GM23248 (cell line): ENCODE measurements at regions not wholly inside any gene's neighbourhood (a gene's known extent, or its start where the extent isn't known, plus 50 kb on each side); places are given as distances from the start of the nearest gene placed in this dataset.

Experiments used
- DNase-seq: peaks from one replicate; pipeline ENCODE4 v3.0.0-alpha.2; 2015
- H2AFZ ChIP-seq: fragments of 200-600 bp; sonication (generic); 2 replicates; pipeline ENCODE4 v1.6.1; 2016; ENCODE audit warnings: antibody characterized with exemption
- H3F3A ChIP-seq: fragments of 200-600 bp; sonication (generic); 2 replicates; pipeline ENCODE4 v1.6.1; 2016; ENCODE audit warnings: mild to moderate bottlenecking, antibody characterized with exemption, mixed run types; ENCODE audit not compliant: insufficient read depth
- H3K27ac ChIP-seq: fragments of 200-600 bp; sonication (generic); 2 replicates; pipeline ENCODE4 v1.5.1; 2016; ENCODE audit warnings: mild to moderate bottlenecking
- H3K27me3 ChIP-seq: fragments of 200-600 bp; sonication (generic); replicated peaks from 2 replicates; pipeline ENCODE4 v1.6.1; 2016; ENCODE audit warnings: mild to moderate bottlenecking; ENCODE audit not compliant: insufficient read depth
- H3K36me3 ChIP-seq: fragments of 200-600 bp; sonication (generic); 2 replicates; pipeline ENCODE4 v1.6.1; 2016; ENCODE audit warnings: low read depth, mild to moderate bottlenecking
- H3K4me1 ChIP-seq: fragments of 200-600 bp; sonication (generic); 2 replicates; pipeline ENCODE4 v1.6.1; 2016; ENCODE audit warnings: mild to moderate bottlenecking; ENCODE audit not compliant: insufficient read depth
- H3K4me2 ChIP-seq: fragments of 200-600 bp; sonication (generic); one replicate; pipeline ENCODE4 v1.6.1; 2016; ENCODE audit warnings: mild to moderate bottlenecking; ENCODE audit not compliant: unreplicated experiment
- H3K4me3 ChIP-seq: fragments of 200-600 bp; sonication (generic); 2 replicates; pipeline ENCODE4 v1.5.1; 2016; ENCODE audit warnings: mild to moderate bottlenecking
- H3K79me2 ChIP-seq: fragments of 200-600 bp; sonication (generic); 2 replicates; pipeline ENCODE4 v1.6.1; 2016; ENCODE audit warnings: mild to moderate bottlenecking; ENCODE audit not compliant: insufficient read depth
- H3K9ac ChIP-seq: fragments of 200-600 bp; sonication (generic); 2 replicates; pipeline ENCODE4 v1.6.1; 2016; ENCODE audit warnings: mild to moderate bottlenecking
- H3K9me2 ChIP-seq: fragments of 200-600 bp; sonication (generic); 2 replicates; pipeline ENCODE4 v1.6.1; 2016; ENCODE audit warnings: mixed run types, mild to moderate bottlenecking, moderate library complexity; ENCODE audit not compliant: insufficient read depth
- H3K9me3 ChIP-seq: fragments of 200-600 bp; sonication (generic); one replicate; pipeline ENCODE4 v1.6.1; 2017; ENCODE audit warnings: low read depth
- H4K20me1 ChIP-seq: fragments of 200-600 bp; sonication (generic); 2 replicates; pipeline ENCODE4 v1.6.0; 2016; ENCODE audit not compliant: insufficient read depth
- EZH2 ChIP-seq: fragments of 200-600 bp; sonication (generic); IDR thresholded peaks from 2 replicates; pipeline ENCODE4 v1.6.1; 2018; ENCODE audit warnings: antibody characterized with exemption, mild to moderate bottlenecking; ENCODE audit not compliant: insufficient read depth, poor library complexity, severe bottlenecking
- EZH2phosphoT487 ChIP-seq: fragments of 200-600 bp; sonication (generic); IDR thresholded peaks from 2 replicates; pipeline ENCODE4 v1.6.1; 2018; ENCODE audit warnings: antibody characterized with exemption, moderate library complexity, mild to moderate bottlenecking, low read depth; ENCODE audit not compliant: insufficient read depth
- WGBS, 2 experiments: methylation state at CpG; one replicate each; pipeline ENCODE4 v1.1.6; 2015 to 2017; ENCODE audit warnings: low lambda C conversion rate in 2 of 2, low coverage in 1 of 2; ENCODE audit errors: missing lambda C conversion rate in 2 of 2; 5-methylcytosine and 5-hydroxymethylcytosine counted together
- in situ Hi-C: fragments of 300-500 bp; cut with MboI; formaldehyde crosslinking; loops from 2 replicates; pipeline ENCODE4 v1.15.0; 2020

DNA sequence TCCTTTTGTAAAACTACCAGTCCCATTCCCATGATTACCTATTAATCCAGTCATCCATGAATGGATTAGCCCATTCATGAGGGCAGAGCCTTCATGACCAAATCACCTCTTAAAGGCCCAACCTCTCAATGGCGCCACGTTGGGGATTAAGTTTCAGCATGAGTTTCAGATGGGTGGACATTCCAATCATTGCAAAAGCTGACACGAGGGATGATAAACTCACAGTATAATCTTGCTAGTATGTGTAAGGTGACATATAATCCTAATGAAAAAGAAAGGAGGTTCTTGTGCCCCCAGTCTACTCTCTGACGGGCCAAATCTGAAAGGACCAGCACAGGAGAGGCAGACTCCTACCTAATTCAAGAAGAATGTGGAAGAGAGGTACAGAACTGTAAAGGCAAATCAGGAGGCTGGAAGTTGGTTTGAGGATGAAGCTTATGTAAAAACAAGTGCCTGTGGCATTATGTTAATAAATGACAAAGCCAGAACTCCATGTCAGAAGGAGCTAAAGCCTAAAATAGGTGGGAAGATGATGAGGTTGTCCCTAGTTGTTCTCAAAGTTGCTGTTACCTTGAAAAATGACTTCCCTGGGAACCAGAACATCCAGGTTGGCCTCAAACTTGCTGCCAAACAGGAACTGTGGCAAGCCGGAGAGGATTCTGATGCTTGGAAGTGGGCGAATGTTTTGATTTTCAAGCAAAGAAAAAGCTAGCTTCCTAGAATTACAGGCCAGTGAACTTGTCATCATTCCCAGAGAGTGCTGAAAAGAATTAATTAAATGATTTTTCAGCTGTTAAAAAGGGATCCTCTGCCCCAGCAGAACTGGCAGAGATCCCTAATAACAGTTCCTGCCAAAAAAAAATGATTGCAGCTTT, 106.5 kb upstream of the TIAM2 start:
- no peak overlapping the region for H3K4me3 ChIP-seq
- H2AFZ ChIP-seq, result no peak overlapping the region
- in situ Hi-C loops, result no loop called here
- 70 to 74% methylated on average over 6 of the region's 6 CpGs for WGBS, 2 experiments
- H3K9me3 ChIP-seq, result no peaks in the 10 kb centered on the region
- H3K9ac ChIP-seq, result no peak overlapping the region
- H3K4me1 ChIP-seq, result peaks cover 8% of the 10 kb centered on the region
- H3K9me2 ChIP-seq, result no peaks in the 10 kb centered on the region
- H3K79me2 ChIP-seq, result no peaks in the 10 kb centered on the region
- H4K20me1 ChIP-seq, result no peaks in the 10 kb centered on the region
- H3K36me3 ChIP-seq, result no peaks in the 10 kb centered on the region
- TF ChIP-seq EZH2phosphoT487 (no peak), EZH2 (no peak)
- H3K27me3 ChIP-seq, result no peaks in the 10 kb centered on the region
- no peak for DNase-seq
- no peaks in the 10 kb centered on the region for H3F3A ChIP-seq
- no peak overlapping the region for H3K27ac ChIP-seq
- no peak overlapping the region for H3K4me2 ChIP-seq

DNA sequence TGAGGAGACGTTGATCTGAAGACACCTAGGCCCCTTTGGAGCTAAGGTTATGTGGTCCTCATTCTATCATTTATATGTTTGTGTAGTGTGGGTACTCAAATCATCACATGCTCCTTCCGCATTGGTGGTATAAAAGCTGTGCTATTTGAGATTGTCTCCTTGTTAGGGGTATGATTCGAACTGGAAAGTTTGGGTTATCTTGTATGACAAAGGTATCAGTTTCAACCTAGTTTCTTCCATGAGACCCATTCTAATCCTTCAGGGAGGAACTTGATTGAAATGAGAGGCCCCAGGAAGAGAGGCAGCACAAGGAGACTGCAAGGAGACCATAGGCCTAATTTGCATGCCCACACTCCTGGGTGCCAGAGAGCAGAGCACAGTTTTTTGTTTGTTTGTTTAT, 104.2 kb upstream of the TIAM2 start:
- Histone ChIP-seq H3K9me2 (no peaks in the 10 kb centered on the region), H3K4me3 (no peak overlapping the region), H3K4me1 (peaks cover 15% of the 10 kb centered on the region), H4K20me1 (no peaks in the 10 kb centered on the region), H3K27me3 (no peaks in the 10 kb centered on the region), H3K4me2 (no peak overlapping the region), H3K36me3 (no peaks in the 10 kb centered on the region), H2AFZ (no peak overlapping the region), H3F3A (no peaks in the 10 kb centered on the region), H3K79me2 (no peaks in the 10 kb centered on the region; the same call in 1 of the 2 replicates), H3K9ac (no peak overlapping the region), H3K27ac (no peak overlapping the region), H3K9me3 (no peaks in the 10 kb centered on the region)
- in situ Hi-C loops, result no loop called here
- no peak for DNase-seq
- TF ChIP-seq EZH2phosphoT487, result no peak
- no peak for TF ChIP-seq EZH2
- 97 to 98% methylated on average over 3 of the region's 3 CpGs for WGBS, 2 experiments

DNA sequence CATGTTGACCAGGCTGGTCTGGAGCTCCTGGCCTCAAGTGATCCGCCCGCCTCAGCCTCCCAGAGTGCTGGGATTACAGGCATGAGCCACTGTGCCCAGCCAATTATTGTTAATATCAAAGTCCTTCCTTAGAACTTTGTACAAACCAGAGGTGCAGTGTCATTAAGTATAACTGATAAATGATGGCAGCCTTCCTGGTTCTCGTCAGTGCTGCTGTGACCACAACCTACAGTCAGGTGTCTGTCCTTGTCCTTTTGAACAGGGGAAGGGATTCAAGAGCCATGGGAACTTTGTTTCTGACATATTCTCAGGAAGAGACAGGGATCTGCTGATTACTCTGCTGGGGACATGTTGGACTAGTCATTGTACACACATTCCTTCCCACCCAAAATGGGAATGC, 103.2 kb upstream of the TIAM2 start:
- no peaks in the 10 kb centered on the region for H3F3A ChIP-seq
- no peaks in the 10 kb centered on the region; the same call in 1 of the 2 replicates for H3K79me2 ChIP-seq
- no peaks in the 10 kb centered on the region for H3K9me2 ChIP-seq
- no peak for DNase-seq
- H3K9me3 ChIP-seq, result no peaks in the 10 kb centered on the region
- in situ Hi-C loops, result no loop called here
- no peak overlapping the region for H3K4me2 ChIP-seq
- H3K36me3 ChIP-seq, result no peaks in the 10 kb centered on the region
- H3K4me1 ChIP-seq, result peaks cover 15% of the 10 kb centered on the region
- H4K20me1 ChIP-seq, result no peaks in the 10 kb centered on the region
- H3K9ac ChIP-seq, result no peak overlapping the region
- H3K4me3 ChIP-seq, result no peak overlapping the region
- 93 to 97% methylated on average over 3 of the region's 3 CpGs for WGBS, 2 experiments
- no peak overlapping the region for H3K27ac ChIP-seq
- H2AFZ ChIP-seq, result no peak overlapping the region
- H3K27me3 ChIP-seq, result no peaks in the 10 kb centered on the region
- TF ChIP-seq EZH2phosphoT487 (no peak), EZH2 (no peak)

GRCh38 chr6:154893917-154894316, 101.2 kb upstream of the TIAM2 start:
- 31 to 40% methylated on average over 3 of the region's 3 CpGs for WGBS, 2 experiments
- no peak overlapping the region for H2AFZ ChIP-seq
- no peaks in the 10 kb centered on the region; the same call in 1 of the 2 replicates for H3K79me2 ChIP-seq
- peak overlapping the region; percentile 13; the same call in 1 of the 2 replicates for H3K4me3 ChIP-seq
- H3K9me3 ChIP-seq, result no peaks in the 10 kb centered on the region
- H3K4me1 ChIP-seq, result peaks cover 15% of the 10 kb centered on the region
- TF ChIP-seq EZH2phosphoT487 (no peak), EZH2 (no peak)
- peak; percentile 51 for DNase-seq
- H3K4me2 ChIP-seq, result peak overlapping the region; percentile 59
- no peaks in the 10 kb centered on the region for H3K9me2 ChIP-seq
- H3K27ac ChIP-seq, result no peak overlapping the region
- H4K20me1 ChIP-seq, result no peaks in the 10 kb centered on the region
- peak overlapping the region; percentile 27 for H3K9ac ChIP-seq
- H3K36me3 ChIP-seq, result no peaks in the 10 kb centered on the region
- H3F3A ChIP-seq, result no peaks in the 10 kb centered on the region
- H3K27me3 ChIP-seq, result no peaks in the 10 kb centered on the region
- in situ Hi-C loops, result no loop called here
